Sigmoid colon (tissue), 6 donors: ENCODE measurements at regions not wholly inside any gene's neighbourhood (a gene's known extent, or its start where the extent isn't known, plus 50 kb on each side); places are given as distances from the start of the nearest gene placed in this dataset.

Experiments
- DNase-seq: peaks from one replicate; pipeline ENCODE4 v3.0.0-alpha.2; 2019
- H3K27ac ChIP-seq, 4 donors: fragments of 200-600 bp; sonication (generic); one replicate each; pipeline ENCODE4 v1.5.1; 2016 to 2019; ENCODE audit warnings: mild to moderate bottlenecking in 1 of 4
- H3K27me3 ChIP-seq, 3 donors: fragments of 200-600 bp; sonication (generic); one replicate each; pipeline ENCODE4 v1.5.1; 2019; ENCODE audit warnings: mild to moderate bottlenecking in 1 of 3
- H3K36me3 ChIP-seq, 4 donors: fragments of 200-600 bp; sonication (generic); one replicate each; pipeline ENCODE4 v1.5.1; 2016 to 2019
- H3K4me1 ChIP-seq, 4 donors: fragments of 200-600 bp; sonication (generic); one replicate each; pipeline ENCODE4 v1.5.1; 2017 to 2019
- H3K4me3 ChIP-seq, 4 donors: fragments of 200-600 bp; sonication (generic); one replicate each; pipeline ENCODE4 v1.5.1; 2017 to 2019; ENCODE audit warnings: mild to moderate bottlenecking in 2 of 4, moderate library complexity in 1 of 4
- H3K9me3 ChIP-seq, 4 donors: fragments of 200-600 bp in 3 of 4; sonication (generic) in 3 of 4; one replicate each; pipeline versions ENCODE4 v1.5.1 to v1.6.1; 2013 to 2019
- EP300 ChIP-seq, 4 donors: sonication (generic); formaldehyde crosslinking; IDR thresholded peaks; one replicate each; pipeline ENCODE4 v1.6.1; 2017; ENCODE audit warnings: antibody characterized with exemption in 4 of 4
- POLR2A ChIP-seq, 2 donors: fragments of 450-650 bp; IDR thresholded peaks; one replicate each; pipeline ENCODE4 v1.6.1; 2016; ENCODE audit warnings: antibody characterized with exemption in 2 of 2, mild to moderate bottlenecking in 2 of 2, moderate library complexity in 2 of 2
- POLR2AphosphoS5 ChIP-seq, 4 donors: sonication (generic); formaldehyde crosslinking; IDR thresholded peaks; one replicate each; pipeline ENCODE4 v1.6.1; 2017; ENCODE audit warnings: antibody characterized with exemption in 4 of 4
- WGBS, 2 donors: extraction: QIAGEN DNeasy Blood & Tissue Kit; methylation state at CpG; one replicate each; pipeline ENCODE4 v1.1.7; 2013; 5-methylcytosine and 5-hydroxymethylcytosine counted together
- intact Hi-C: fragments of 100-400 bp; cut with DNase I; formaldehyde crosslinking; loops from one replicate; pipeline ENCODE4 v1.15.1; 2023
- TF ChIP-seq, protein P1 (sequence below), 4 experiments: fragments of 450-650 bp in 3 of 4; fragments of 200-600 bp in 1 of 4; IDR thresholded peaks; one replicate each; pipeline ENCODE4 v1.5.1; 2016 to 2019; ENCODE audit warnings: antibody characterized with exemption in 4 of 4, mild to moderate bottlenecking in 3 of 4, moderate library complexity in 2 of 4
- donor health status: healthy with polysubstance abuse.
- donor health status: healthy.

GRCh38 chrX:43350935-43351334, 305.2 kb upstream of the MAOA start:
- intact Hi-C loops: no loop called here
- H3K9me3 ChIP-seq: no peaks in the 10 kb centered on the region
- TF ChIP-seq EP300 (IDR thresholded peaks at IDR 0.05): no peak
- TF ChIP-seq, protein P1, sequence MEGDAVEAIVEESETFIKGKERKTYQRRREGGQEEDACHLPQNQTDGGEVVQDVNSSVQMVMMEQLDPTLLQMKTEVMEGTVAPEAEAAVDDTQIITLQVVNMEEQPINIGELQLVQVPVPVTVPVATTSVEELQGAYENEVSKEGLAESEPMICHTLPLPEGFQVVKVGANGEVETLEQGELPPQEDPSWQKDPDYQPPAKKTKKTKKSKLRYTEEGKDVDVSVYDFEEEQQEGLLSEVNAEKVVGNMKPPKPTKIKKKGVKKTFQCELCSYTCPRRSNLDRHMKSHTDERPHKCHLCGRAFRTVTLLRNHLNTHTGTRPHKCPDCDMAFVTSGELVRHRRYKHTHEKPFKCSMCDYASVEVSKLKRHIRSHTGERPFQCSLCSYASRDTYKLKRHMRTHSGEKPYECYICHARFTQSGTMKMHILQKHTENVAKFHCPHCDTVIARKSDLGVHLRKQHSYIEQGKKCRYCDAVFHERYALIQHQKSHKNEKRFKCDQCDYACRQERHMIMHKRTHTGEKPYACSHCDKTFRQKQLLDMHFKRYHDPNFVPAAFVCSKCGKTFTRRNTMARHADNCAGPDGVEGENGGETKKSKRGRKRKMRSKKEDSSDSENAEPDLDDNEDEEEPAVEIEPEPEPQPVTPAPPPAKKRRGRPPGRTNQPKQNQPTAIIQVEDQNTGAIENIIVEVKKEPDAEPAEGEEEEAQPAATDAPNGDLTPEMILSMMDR (IDR thresholded peaks at IDR 0.05): no peak
- no peak for TF ChIP-seq POLR2A (IDR thresholded peaks at IDR 0.05)
- no peak for TF ChIP-seq POLR2AphosphoS5 (IDR thresholded peaks at IDR 0.05)
- no peaks in the 10 kb centered on the region for H3K27me3 ChIP-seq
- no peak overlapping the region for H3K27ac ChIP-seq
- WGBS, 2 donors: 86 to 91% methylated on average over 4 of the region's 4 CpGs
- DNase-seq: no peak
- H3K4me3 ChIP-seq: no peak overlapping the region
- no peaks in the 10 kb centered on the region for H3K4me1 ChIP-seq
- no peaks in the 10 kb centered on the region for H3K36me3 ChIP-seq

GRCh38 chrX:43357741-43358140, 298.4 kb upstream of the MAOA start:
- Histone ChIP-seq H3K4me3 (no peak overlapping the region), H3K27me3 (no peaks in the 10 kb centered on the region), H3K27ac (no peak overlapping the region), H3K36me3 (no peaks in the 10 kb centered on the region), H3K9me3 (no peaks in the 10 kb centered on the region), H3K4me1 (no peaks in the 10 kb centered on the region)
- intact Hi-C loops: no loop called here
- TF ChIP-seq, protein P1 (IDR thresholded peaks at IDR 0.05): no peak
- no peak for TF ChIP-seq EP300 (IDR thresholded peaks at IDR 0.05)
- no peak for TF ChIP-seq POLR2AphosphoS5 (IDR thresholded peaks at IDR 0.05)
- no peak for TF ChIP-seq POLR2A (IDR thresholded peaks at IDR 0.05)
- WGBS, 2 donors: 52 to 68% methylated on average over 1 of the region's 1 CpG
- no peak for DNase-seq

DNA sequence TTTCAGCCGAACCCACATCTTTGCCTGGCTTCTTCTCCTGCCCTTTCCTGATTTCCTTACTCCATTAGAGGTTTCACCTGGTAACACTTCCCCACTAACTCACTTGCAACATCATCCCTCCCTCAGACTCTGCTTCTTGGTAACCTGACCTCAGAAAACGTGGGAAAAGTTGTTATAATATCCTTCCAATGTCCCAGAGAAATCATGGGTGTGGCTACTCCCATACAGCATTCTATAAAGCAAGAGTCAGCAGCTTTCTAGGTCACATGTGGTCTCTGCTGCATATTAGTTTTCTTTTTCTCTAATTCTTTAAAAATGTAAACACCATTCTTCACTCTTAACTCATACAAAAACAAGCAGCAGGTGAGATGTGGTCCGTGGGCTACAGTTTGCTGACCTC, 283.1 kb upstream of the MAOA start:
- intact Hi-C loops: no loop called here
- H3K9me3 ChIP-seq: peaks cover 0 to 3% (median under 1%) of the 10 kb centered on the region in 4 donors
- WGBS, 2 donors: 57 to 78% methylated on average over 3 of the region's 3 CpGs
- no peaks in the 10 kb centered on the region for H3K4me1 ChIP-seq
- TF ChIP-seq, protein P1 (IDR thresholded peaks at IDR 0.05): no peak
- no peak for TF ChIP-seq POLR2AphosphoS5 (IDR thresholded peaks at IDR 0.05)
- TF ChIP-seq POLR2A (IDR thresholded peaks at IDR 0.05): no peak
- no peak for TF ChIP-seq EP300 (IDR thresholded peaks at IDR 0.05)
- no peak overlapping the region for H3K27ac ChIP-seq
- no peak for DNase-seq
- no peaks in the 10 kb centered on the region for H3K27me3 ChIP-seq
- no peaks in the 10 kb centered on the region for H3K36me3 ChIP-seq
- no peak overlapping the region for H3K4me3 ChIP-seq

DNA sequence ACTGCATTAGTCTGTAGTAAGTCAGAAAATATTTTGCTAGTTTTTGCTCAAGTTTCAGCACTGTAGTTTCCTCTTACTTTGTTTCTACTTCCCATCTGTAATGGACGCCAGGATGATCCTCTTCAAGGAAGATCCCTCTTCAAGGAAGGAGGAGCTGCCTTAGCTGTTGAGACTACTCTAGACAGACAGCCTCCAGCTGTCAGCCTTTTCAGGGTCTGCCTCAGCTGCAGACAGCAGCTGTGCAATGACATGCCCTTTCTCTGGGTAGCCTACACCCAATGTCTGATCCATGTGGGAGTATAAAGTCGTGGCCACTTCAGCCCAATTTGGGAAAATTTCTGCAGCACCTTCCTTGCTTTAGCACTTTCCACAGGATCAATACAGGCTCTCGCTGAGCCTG, 281.0 kb upstream of the MAOA start:
- no peak overlapping the region for H3K27ac ChIP-seq
- H3K9me3 ChIP-seq: peaks cover 0 to 3% (median under 1%) of the 10 kb centered on the region in 4 donors
- WGBS, 2 donors: 65 to 78% methylated on average over 3 of the region's 3 CpGs
- no peaks in the 10 kb centered on the region for H3K27me3 ChIP-seq
- DNase-seq: no peak
- intact Hi-C loops: no loop called here
- no peaks in the 10 kb centered on the region for H3K4me1 ChIP-seq
- TF ChIP-seq POLR2A (IDR thresholded peaks at IDR 0.05): no peak
- TF ChIP-seq, protein P1 (IDR thresholded peaks at IDR 0.05): no peak
- TF ChIP-seq POLR2AphosphoS5 (IDR thresholded peaks at IDR 0.05): no peak
- TF ChIP-seq EP300 (IDR thresholded peaks at IDR 0.05): no peak
- H3K4me3 ChIP-seq: no peak overlapping the region
- no peaks in the 10 kb centered on the region for H3K36me3 ChIP-seq

- TF ChIP-seq EP300 (IDR thresholded peaks at IDR 0.05): no peak
- TF ChIP-seq POLR2AphosphoS5 (IDR thresholded peaks at IDR 0.05): no peak
- TF ChIP-seq POLR2A (IDR thresholded peaks at IDR 0.05): no peak
- TF ChIP-seq, protein P1 (IDR thresholded peaks at IDR 0.05): no peak
- no peaks in the 10 kb centered on the region for H3K9me3 ChIP-seq
- WGBS, 2 donors: 93 to 96% methylated on average over 6 of the region's 6 CpGs
- H3K4me1 ChIP-seq: no peaks in the 10 kb centered on the region
- no peak for DNase-seq
- intact Hi-C loops: no loop called here
- H3K36me3 ChIP-seq: no peaks in the 10 kb centered on the region
- H3K4me3 ChIP-seq: no peak overlapping the region
- no peak overlapping the region for H3K27ac ChIP-seq
- no peaks in the 10 kb centered on the region for H3K27me3 ChIP-seq
Measured at GRCh38 chrX:43380704-43381103, 275.4 kb upstream of the MAOA start.
